ENCODE measurements at regions not wholly inside any gene's neighbourhood (a gene's known extent, or its start where the extent isn't known, plus 50 kb on each side); places are given as distances from the start of the nearest gene placed in this dataset.
"Not testable (repeated sequence)": the region's sequence is repeated elsewhere in the genome, so short reads cannot be mapped to it uniquely, and the experiment has no call there.

DNA sequence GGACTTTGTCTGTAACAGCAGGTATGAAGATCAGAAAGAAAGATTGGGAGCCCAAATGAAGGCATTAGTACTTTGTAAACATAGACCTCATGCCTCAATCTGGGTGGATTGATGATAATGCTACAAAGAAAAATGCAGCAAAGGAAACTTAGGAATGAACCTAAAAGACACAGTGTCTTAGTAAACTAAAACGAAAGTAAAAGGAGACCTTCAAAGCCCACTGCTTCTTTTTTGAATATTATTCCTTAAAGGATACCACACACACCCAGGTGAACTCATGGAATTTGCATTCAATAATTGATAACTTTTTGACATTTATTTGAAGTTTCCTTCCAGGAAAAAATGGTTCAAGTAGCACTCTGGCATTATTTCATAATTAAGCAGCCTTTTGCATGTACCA, 543.2 kb downstream of the TTLL7 start:
- DNase-seq, result not testable (repeated sequence)

DNA sequence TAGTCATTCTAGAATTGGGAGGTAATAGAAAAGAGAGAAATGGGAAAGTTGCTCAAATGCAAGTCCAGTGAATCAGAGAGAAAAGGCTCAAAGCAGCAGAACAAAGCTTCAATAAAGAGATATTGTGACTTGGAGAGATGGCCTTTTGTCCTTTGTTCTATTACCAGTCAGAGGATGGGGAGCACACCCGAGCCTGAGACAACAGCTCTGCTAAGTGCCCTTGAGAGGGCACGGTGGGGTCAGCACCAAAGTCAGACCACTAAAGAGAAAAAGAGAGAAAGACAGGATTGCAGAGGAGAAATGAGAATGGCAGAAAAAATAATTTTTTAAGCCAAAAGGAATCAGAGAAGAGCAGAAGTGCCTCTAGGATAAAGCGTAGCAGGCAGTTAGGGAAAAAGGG, 553.1 kb downstream of the TTLL7 start:
- DNase-seq, result not testable (repeated sequence)

DNA sequence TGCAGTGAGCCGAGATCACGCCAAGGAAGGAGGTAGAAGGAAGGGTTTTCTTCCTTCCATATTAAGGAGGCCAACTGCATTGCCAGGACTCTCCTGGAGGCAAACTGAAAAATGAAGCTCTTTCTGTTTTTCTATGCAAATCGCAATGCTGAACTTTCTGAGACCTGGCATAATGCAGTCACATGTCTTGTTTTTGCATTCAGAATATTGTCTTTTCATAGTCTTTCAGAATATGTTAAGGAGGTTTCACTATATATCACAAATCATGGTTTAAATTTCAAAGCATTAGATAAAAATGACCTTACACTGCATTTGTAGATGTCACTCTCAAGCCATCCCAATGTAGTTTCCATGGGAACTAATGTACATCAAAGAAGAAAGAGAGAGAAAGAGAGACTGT, 556.5 kb downstream of the TTLL7 start:
- DNase-seq, result not testable (repeated sequence)

DNA sequence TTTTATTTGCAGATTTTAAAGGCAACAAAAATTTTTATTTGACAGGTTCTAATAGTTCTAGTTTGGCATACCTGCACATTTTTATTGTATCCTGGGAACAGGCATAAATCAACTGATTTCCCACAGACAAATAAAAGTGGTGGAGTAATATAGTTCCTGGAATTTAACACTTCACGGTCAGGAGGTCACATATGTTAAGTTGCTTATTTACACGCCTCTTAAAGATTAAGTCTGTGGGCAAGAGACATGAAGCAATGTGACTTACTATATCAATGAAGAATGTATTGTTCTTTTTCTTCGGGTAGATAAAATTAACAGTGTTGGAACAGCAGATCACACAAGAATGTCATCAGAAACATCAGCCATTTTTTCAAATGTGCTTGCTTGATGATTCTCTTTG, 558.3 kb downstream of the TTLL7 start:
- not testable (repeated sequence) for DNase-seq

DNA sequence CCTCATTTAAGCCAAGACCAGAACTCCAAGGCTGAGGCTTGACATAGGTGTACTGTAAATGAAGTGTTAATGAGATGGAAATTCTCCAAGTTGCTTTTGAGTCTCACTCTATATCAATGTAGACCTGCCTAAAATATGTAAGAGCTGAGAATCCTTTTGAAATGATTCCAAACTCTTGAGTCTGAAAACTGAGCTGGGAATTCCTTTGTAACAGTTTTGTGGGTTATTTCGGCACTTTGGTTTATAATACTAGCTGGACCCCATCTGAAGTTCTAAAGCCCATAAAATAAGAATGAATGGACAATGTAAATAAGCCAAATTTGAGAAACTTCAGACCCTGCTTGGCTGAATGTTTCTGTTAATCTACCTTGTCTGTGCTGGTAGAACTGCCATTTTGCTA, 558.9 kb downstream of the TTLL7 start:
- DNase-seq, result not testable (repeated sequence)

DNA sequence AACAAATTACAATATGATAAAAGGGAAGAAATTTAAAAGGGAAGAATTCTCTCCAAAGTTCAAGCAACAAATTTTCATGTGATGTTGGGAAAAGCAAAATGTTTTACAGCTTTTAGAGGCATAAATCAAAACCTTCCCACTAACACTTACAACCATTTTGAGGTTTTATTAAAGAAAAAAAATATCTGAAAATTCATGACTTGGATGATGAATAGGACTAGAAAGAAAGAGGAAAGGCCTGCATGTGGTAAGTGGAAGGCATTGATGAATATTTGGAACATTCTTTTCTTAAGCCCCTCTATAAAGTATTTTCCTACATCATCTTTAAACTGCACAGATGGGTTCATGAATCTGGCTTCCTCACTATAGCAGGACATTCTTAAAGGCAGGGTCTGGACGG, 560.6 kb downstream of the TTLL7 start:
- DNase-seq, result not testable (repeated sequence)

DNA sequence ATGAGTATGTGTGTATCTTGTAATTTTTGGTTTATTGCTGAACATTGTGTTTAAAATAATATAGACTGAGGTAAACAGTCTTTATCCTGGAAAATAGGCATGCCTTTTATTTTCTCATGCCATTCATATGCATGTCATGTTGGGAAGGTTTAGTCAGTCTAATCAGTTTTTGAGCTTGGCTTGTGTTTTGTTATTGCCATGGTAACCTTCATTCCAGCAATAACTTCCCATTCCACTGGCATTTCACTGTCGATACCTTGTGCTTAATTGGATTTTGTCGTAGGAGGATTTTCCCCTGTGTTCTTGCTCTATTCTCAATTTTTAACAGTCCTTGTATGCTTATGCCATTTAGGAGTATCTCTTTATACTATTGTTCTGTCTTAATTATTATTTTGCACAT, 563.6 kb downstream of the TTLL7 start:
- not testable (repeated sequence) for DNase-seq

DNA sequence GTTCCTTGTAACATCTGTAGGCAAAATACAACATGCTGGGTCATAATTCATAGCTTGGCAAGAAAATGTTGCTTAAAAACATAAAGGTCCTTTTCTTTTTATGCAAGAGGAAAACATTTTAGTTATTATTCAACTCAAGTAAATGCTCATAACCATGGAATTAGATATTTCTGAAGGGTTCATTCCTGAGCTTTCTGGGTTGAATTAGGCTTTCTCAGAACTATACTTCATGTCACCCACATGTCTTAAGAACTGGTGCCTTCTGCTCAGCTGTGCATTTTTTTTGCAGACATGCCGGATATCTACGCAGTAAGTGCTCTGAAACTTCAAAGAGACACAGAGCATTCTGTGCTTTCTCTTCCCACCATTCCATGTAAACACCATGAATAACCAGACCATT, 571.4 kb downstream of the TTLL7 start:
- not testable (repeated sequence) for DNase-seq

DNA sequence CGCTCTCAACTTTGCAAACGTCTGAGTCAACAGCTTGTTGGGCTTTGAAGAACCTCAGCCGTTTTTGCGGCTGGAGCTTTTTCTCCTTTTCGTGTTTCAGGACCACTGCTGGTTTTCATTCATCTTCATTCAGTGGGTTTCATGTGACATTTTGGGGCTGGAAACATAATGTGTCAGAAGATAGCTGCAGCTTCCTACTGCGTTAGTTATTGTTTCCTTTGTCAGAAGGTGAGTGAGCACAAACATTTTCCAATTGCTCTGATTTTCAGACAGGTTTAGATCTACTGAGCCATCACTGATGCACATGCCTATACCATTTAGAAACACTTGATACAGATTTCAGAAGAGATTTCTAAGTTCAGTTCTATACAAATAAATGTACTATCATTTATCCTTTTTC, 575.5 kb downstream of the TTLL7 start:
- DNase-seq, result not testable (repeated sequence)

DNA sequence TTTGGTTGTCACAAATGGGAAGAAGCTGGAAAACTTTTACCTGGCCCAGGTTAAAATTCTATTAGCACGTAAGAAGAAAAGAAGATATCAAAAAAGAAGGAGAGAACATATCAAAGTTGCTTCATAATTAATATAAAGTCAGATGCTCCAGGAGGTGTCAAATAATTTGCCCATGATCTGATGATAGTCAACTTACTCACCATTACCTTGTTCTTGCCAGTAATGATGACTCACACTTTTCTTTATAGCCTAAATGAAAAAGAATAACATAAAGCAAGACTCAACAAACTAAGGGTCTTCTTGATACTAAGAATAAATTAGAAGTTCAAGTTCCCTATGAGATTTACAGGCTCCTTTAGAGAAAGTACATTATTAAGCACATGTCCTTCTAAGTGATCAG, 580.4 kb downstream of the TTLL7 start:
- no peak for DNase-seq

DNA sequence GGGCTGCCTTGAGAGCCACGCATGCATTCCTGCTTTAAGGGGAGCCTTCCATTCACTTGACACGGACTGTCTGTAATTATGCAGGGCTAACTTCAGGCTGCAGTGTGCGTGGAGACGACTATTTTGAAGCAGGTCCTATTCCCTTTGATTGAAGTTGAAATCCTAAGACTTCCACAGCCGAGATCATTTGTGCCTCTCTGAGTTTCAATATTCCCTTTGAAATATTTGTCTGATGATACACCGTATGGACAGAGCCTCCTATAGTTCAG, 585.2 kb downstream of the TTLL7 start:
- DNase-seq, result not testable (repeated sequence)

DNA sequence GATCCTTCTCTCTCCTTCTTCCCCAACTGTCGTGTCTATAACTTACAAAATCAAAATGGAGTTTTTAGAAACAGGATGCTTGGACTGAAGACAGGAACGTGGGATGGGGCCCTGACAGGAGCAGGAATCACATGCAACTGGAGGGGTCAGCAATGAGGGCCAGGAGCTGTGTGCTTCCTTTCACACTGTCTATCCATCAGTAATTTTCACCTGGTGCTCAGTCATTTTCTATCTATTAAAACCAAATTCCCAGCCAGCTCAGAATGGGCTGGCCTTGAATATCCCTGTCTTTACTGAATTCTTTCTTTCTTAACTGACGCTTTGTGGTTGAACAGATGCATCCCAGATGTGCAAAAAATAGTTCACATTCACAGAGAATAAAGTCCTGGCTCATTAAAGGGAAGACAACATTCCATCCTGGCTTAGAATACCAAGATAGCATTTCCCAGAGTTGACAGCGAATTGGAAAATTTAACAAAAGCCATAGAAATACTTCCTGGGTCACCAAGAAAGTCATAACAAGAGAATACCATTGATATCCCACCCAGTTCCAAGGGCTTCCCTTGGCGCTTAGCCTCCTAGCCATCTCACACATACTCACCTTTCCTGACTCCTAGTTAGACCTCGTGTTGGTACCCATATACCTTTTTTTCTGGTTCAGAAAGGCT, 588.1 kb downstream of the TTLL7 start:
- DNase-seq, result not testable (repeated sequence)

DNA sequence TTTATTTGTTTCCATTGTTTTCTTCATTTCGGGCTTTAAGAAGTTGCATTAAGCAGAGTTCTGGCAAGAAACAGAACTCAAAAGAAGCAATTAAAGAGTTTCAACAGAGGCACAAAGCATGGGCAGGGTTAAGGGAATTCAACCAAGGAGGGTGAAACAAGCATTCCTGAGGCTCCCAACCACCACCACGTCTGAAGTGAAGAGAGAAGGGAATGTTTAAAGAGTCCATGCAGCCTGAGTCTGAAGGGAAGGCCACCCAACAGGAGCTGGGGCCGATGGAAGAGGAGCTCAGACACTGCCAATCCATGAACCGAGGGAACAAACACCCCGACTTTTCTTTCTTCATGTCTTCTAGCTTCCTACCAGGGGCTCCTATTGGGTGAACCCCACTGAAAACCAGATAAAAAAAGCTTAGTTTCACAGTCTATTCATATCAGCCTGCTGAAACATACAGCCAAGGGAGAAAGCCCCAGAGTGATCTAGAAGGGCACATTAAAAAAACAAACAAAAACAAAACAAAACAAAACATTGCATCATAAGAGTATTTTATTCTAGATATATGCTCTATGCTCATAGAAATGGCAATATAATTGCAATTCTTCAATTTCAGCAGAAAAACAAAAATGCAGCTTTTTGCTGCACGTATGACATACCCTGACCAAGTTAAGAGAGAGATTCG, 592.1 kb downstream of the TTLL7 start:
- DNase-seq, result not testable (repeated sequence)

DNA sequence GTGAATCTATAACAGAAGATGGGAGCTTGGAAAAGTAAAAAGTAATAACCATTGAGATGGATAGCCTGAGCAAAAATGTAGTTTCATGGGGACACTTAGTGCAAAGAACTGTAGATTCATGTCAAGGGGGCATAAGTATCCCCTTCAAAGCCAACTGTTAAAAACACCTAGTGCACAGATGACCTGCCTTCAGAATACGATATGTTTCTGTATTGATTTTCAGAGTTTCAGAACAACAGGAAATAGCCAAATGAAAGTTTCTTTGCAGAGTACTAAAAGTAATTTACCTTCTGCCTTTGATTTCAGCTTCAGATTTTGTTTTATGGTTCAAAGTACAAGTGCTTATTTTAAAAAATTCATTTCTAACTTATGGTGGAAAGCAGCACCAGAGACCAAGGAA, 593.1 kb downstream of the TTLL7 start:
- DNase-seq, result not testable (repeated sequence)

DNA sequence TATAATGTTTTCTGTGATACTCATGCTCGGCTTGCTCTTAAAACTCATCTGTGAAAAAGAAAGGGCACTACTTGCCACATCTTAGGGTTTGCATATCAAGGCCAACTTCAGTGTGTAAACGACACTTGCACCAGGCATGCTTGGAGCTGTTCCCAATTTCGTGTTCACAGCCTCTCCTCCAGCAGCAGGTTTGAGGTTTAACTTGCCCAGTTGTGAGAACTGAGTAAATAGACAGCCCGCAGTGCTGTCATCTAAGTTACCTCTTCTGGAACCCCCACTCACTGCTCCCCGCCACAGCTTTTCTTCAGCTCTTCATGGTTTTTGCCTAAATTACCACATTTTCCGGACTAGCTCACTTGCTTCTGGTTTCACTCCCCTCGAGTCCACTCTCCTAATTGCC, 595.4 kb downstream of the TTLL7 start:
- DNase-seq, result not testable (repeated sequence)

DNA sequence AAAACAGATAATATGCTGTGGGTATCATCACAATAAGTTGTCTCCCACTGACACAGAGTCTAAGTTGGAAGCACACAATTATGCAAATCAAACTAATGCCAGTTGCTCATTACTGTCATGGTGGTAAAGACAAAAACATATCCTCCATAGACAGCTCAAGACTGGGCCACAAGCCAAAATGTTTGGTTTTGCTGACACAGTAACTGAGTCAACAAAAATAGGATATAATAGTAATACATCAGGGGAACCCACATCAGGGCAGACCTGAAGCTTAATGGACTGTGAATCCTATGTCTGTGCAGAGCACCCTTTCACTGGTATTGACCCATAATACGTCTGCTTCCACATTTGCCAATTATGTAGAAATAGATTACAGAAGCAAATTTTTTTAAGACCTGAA, 597.8 kb downstream of the TTLL7 start:
- DNase-seq, result not testable (repeated sequence)

DNA sequence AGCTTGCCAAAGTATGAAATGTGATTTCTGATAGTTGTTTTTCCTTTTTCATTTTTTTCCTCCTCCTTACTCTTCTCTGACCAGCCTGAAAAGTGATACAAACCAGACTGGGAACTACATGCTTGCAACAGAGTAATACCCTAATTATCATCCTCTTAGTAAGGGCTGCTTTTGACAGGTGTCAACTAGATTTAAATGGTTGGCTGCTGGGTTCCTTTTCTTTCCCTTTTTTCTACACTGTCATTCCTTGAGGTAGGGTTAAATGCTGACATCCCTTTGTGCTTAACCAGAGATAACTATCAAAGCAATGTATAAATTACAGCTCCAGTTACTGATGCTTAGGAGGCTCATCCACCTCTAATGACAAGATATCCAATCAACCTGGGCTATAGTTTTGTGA, 598.8 kb downstream of the TTLL7 start:
- DNase-seq, result not testable (repeated sequence)

DNA sequence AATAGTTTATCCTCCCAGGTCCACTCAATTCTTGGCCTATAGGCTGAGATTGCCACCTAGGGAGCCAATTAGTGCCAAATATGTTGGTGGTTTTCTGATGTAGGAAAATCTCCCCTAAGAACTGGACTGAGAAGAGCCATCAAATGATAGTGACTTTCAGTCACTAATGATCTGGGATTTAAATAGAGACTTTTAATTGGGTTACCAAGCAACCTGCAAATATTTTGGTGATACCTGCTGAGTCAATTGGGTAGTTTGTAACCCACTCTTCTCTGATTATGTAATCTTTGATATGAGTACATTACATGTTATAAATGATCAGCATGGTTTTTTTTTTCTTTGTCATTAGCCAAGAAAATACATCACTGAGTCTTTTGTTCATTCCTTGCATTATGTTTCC, 600.8 kb downstream of the TTLL7 start:
- not testable (repeated sequence) for DNase-seq

DNA sequence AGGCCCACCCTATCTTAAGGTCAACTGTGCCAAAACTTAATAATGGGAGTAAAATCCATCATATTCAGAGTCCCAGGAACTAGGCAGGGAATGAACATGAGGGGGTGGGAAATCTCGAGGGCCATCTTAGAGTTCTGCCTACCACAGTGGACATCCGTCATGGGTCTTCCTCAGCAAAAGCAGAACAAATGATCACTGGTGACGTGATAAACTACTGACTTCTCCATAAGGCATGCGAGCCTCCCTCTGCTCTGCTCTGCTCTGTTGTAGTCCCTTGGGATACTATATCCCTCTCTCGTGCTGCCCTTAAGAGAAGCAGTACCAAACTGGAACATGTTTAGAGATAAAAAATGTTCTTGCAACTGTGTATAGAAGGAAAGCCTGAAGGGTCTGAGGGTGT, 603.8 kb downstream of the TTLL7 start:
- DNase-seq, result not testable (repeated sequence)

DNA sequence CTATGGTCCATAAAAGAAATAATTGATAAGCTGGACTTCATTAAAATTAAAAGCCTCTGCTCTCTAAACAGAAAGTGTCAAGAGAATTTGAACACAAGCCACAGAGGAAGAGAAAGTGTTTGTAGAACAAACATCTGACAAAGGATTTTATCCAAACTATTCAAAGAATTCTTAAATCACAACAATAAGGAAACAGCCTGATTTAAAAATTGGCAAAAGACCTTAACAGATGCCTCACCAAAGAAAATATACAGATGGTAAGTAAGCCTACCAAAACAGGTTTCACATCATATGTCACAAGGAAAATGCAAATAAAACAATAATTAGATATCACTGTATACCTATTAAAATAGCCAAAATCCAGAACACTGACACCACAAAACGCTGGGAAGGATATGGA, 612.0 kb downstream of the TTLL7 start:
- DNase-seq, result not testable (repeated sequence)

DNA sequence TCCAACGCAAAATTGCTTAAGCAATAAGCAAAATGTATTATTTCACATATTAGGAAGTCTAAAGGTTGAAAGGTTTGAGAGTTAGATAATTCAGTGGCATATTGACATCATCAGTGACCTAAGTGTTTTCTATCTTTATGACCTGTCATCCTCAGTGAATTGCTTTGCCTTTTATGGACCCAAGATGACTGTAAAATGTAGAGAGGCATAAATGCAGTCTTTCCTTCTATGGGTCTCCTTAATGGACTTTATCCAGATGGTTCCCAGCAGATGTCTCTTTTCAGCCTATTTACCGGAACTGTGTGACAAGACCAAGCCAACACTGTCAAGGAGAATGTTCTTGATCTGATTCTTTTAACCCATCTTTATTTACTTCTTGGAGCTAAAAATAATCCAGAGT, 615.8 kb downstream of the TTLL7 start:
- DNase-seq, result not testable (repeated sequence)

DNA sequence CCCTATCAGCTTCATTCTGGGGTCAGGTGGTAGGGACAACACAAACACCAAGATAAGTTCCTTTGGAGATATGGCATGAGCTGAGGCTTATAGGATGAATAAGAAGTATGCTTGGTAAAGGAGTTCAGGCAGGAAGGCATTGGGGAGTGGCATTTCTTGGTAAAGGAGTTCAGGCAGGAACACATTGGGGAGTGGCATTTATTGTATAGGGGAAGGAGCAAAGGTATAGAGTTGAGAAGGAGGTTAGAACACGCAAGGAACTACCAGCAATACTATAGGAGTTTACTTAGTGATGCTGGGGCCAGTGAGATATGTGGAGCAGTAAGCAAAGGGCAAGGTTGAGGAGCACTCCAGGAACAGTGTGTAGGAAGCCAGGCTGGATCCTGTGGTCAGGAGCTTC, 625.9 kb downstream of the TTLL7 start:
- not testable (repeated sequence) for DNase-seq

DNA sequence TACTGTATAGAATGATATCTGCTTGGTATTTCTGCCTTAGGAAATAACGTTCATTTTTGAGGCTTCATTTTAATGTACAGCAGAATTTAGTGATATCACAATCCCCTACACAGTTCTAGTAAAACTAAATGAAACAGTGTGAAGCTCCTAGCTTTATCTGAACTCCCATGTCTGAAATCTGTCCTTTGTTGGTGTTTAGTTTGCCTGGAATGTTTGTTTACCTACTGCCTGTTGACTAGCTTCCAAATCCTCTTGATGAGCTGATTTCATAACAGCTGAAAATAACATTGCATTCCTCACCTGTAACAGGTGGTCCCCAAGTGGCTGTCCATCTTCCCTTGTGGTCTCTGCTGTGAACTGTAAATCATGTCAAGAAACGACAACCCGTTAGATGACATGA, 629.1 kb downstream of the TTLL7 start:
- not testable (repeated sequence) for DNase-seq

DNA sequence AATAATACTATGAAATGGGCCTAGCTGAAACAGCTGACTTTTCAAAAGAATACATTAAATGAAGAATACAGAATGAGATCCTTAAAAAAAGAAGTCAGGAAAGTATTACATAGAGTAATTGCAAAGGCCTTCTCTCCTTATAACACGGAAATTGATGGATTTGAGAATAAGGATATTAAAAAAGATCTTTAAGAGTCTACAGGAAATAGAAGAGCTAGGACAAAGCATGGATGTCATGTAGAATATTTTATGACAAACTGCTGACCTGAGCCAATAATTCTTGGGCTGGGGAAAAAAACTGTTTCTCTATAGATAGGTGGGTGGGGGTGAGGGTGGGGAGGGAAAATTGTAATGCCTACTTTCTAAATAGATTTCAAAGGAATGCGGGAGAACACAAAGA, 633.6 kb downstream of the TTLL7 start:
- not testable (repeated sequence) for DNase-seq

DNA sequence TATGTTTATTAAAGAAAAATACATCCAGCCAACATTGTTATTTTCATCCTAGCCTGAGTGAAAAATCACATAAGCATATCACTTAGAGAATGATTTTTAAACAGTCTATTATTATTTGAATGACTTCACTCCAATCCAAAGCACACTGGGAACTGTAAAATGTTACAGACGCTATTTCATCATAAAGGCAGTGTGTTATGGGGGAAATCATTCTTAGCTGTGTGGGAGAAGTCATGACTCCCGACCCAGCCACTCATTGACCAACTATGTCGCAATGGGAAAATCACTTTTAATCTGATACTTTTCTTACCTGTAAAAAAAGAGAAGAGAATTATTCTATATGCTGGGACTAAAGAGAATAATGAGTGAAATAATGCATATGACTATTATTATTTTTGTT, 653.6 kb downstream of the TTLL7 start:
- not testable (repeated sequence) for DNase-seq
